ENCODE measurements at regions not wholly inside any gene's neighbourhood (a gene's known extent, or its start where the extent isn't known, plus 50 kb on each side); places are given as distances from the start of the nearest gene placed in this dataset.

GRCh38 chr11:87961606-87962005, 213.6 kb downstream of the RAB38 start:
- TF ChIP-seq CTCF (IDR thresholded peaks at IDR 0.05) (no peak), MAX (CRISPR knock-in tag; IDR thresholded peaks at IDR 0.05) (no peak)
